HG02798 (cell line): ENCODE measurements at regions not wholly inside any gene's neighbourhood (a gene's known extent, or its start where the extent isn't known, plus 50 kb on each side); places are given as distances from the start of the nearest gene placed in this dataset.
"Not testable (repeated sequence)": the region's sequence is repeated elsewhere in the genome, so short reads cannot be mapped to it uniquely, and the experiment has no call there.

Experiments
- ATAC-seq: cut with Tn5 transposase; IDR thresholded peaks from one replicate; pipeline ENCODE4 v1.9.1; 2021; ENCODE audit warnings: mild to moderate bottlenecking; ENCODE audit not compliant: unreplicated experiment, poor library complexity

DNA sequence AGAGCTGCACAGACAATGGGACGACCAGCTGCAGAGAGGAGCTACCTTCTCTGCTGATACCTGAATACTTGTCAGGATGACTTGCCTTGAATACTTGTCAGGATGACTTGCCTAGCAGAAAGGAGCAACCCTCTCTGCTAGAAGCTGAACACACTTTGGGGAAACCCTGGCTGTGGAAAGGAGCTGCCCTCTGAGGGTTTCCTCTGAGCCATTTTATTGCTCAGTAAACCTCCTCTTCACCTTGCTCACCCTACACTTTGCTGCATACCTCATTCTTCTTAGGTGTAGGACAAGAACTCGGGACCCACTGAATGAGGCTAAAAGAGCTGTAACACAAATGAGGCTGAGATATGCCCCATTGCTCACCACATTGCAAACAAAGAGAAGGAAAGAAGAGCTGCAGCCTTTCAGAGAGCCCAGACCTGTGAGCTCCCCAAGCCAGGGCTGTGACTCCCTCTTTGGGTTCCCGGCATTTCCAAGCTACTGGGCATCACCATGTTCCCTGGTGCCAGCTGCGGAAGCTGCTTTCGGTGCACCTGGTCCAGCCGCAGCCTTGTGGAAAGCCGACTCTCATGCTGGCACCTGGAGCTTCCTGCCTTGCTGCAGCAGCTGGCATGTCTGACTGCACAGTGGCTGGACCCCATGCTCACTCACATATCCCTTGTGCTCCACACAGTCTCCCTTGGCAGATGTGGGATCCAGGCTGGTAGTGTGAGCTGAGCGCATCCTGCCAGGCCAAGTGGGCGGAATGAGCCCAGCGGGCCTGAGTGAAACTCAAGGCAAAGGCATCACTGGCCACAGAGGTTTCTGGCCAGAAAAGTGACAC lies 106.7 kb upstream of the AHI1 start:
- no peak for ATAC-seq

DNA sequence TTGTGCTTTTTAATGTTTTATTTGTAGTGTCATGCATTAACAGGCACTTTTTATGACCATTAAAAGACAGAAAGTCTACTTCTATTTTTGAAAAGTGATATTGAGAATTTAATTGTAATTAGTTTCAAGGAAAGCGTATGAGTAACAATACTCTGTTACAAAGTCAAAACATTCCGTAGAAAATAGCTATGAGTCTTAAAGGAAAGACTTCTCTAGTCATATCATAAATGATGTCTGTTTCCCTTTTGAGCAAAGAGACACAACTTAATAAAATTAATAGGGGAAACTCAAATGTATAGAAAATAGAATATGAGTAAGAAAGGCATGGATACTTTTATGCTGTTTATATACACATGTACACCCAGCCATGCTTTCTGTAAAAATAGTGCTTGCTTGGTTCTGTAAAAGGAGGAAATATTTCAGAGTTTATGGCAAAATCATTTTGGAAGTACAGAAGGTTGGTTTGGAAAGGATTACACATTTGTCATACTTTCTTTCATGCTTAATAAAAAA lies 107.8 kb upstream of the AHI1 start:
- no peak for ATAC-seq

DNA sequence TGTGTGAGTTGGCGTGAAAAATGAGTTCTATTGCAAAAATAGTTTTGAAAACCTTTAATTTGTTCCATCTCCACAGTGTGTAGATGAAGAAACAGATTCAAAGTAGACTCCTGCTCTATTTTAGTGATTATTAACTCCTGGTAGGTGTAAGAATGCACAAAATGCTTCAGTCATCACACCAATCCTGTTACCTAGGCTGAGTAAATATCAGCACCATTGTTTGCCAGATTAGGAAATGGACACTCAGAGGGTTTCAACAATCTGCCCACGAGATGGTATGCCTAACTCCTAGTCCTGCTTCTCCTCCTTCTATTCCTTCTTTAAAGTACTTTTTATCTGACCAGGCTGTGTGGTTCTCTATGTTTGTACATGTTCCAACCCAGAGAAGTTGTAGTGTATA lies 108.9 kb upstream of the AHI1 start:
- ATAC-seq: no peak

DNA sequence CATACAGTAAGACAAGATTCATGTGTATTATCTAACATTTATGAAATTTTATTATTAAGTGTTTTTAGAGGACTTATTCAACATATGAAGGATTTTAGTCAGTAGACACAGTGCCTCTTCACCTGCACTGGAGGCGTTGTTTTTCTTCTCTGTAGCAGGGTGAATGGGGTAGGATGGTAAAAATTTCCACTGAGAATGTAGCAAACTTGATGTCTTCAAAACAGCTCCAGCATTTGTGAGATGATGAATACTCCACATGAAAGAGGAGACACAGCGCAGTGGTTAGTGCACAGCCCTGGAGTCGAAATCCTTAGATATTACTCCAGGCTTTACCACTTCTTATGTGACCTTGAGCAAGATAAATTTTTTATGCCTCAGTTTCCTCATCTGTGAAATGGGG lies 110.5 kb upstream of the AHI1 start:
- no peak for ATAC-seq

DNA sequence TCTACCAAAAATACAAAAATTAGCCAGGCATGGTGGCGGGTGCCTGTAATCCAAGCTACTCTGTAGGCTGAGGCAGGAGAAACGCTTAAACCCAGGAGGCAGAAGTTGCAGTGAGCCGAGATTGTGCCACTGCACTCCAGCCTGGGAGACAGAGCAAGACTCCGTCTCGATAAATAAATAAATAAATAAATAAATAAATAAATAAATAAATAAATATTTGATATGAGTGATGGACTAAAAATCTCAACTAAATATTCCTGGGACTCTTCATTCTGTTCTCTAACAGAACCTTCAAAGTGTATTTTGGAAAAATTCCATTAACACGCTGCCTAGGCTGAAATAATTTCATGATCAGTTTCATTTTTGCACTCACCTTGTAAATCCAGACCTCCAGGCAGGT lies 112.7 kb upstream of the AHI1 start:
- ATAC-seq: not testable (repeated sequence)

DNA sequence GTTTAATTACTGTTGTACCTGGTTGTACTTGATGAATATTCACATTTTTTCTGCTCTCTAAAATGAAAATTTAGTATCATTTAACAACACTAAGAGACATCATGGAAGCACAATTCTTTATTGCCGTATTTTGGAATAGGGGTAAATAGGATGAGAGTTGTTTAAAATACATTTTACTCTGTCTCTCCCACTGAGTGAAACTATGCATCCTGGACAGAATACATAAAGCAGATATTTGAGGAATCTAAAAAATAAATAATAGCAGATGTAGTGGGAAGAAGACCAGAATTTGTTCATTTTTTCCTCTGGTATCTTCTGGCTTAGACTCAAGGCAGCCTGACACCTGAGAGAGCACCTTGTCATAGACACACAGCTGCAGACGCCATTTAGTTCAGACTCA lies 119.1 kb upstream of the AHI1 start:
- ATAC-seq: no peak

DNA sequence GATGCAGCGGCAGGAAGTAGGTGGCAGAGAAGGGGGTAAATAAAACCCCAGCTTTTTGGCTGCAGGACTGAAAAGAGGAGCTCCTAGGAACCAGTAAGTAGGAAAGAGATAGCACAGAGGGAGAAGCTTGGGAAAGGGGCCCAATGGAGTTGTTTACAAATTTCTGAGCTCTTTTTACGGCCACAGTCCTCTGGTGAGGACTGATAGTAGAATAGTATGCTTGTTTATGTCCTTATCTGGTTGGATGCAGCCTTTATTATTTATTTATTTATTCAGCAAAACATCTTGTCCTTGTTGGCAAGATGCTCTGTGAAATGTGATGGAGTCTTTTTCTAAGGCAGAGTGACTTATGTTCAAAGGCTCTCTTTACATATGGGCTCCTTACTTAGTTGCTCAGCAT lies 119.7 kb upstream of the AHI1 start:
- no peak for ATAC-seq

DNA sequence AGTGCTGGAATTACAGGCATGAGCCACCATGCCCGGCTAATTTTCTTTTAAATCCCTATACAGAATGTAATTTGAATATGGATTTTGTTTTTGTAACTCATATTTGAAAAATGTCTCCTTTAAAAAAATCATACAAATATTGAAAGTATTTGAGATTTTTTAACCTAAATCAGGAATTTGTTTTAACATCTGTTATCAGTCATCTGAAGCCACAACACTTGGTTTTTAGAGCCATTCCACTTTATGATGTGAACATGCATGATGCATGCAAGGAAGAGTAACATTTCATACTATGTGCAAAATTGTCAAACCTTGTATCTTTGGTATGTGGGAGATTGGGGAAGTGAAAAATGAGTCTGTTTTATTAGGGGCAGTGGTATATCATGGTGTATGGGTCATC lies 124.5 kb upstream of the AHI1 start:
- no peak for ATAC-seq

DNA sequence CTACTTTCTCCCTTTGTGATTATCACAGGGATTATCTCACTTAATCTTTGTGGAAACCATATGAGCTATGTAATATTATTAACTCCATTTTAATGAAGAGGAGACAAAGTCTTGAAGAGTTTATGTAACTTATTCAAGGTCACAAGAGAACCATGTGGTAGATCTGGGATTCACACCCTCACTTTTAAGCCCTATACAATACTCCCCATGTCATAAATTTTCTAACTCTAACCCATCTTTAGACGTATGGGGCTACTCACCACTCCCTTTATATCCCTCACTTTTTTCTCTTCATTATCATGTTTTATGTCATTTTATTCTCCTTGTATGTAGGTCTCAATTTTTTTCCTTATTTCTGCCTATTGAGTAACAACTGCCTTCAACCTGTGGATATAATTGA lies 126.4 kb upstream of the AHI1 start:
- no peak for ATAC-seq

DNA sequence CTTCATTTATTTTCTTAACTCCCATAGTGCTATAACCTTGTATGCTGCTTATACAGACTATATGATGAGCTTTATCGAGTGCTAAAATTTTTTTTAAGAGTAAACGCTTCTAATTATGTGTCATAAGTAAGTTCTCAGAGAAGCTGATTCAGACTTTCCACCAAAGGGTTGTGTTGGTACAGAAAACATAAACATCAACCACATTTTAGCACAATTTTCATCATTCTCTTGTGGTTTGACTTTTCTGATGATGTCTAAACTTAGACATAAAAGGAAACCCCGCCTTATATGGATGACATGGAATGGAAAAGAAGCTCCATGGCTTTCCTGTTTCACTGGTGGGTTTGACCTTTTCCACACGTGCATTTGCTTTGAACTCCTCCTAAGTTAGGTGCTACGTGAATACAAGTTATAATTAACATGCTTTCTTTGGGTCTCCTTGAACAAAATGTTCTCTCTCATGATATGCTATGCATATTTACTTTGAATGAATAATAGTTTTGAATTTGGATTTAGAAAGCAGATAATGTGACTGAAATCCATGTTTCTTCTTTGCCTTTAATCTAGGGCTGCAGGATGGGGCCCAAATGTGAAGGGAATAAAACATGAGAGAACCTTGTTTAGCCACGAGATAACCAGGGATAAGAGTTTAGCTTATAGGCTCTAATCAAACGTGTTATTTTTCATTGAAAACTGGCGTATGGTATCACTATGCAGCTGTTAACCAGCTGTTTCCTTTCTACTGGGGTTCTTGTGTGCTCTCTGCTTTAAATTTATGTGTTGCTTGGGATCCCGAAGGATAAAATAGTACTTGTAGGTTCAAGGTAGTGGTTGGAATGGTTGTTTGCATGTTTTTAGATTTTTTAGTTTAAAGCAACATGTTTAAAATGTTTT lies 127.1 kb upstream of the AHI1 start:
- ATAC-seq: no peak

DNA sequence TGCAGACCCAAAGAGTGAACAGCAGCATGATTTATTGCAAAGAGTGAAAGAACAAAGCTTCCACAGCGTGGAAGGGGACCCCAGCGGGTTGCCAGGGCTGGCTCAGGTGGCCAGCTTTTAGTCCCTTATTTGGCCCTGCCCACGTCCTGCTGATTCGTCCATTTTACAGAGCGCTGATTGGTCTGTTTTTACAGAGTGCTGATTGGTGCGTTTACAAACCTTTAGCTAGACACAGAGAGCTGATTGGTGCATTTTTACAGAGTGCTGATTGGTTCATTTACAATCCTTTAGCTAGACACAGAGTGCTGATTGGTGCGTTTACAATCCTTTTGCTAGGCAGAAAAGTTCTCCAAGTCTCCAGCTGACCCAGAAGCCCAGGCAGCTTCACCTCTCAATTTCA lies 128.5 kb upstream of the AHI1 start:
- not testable (repeated sequence) for ATAC-seq

DNA sequence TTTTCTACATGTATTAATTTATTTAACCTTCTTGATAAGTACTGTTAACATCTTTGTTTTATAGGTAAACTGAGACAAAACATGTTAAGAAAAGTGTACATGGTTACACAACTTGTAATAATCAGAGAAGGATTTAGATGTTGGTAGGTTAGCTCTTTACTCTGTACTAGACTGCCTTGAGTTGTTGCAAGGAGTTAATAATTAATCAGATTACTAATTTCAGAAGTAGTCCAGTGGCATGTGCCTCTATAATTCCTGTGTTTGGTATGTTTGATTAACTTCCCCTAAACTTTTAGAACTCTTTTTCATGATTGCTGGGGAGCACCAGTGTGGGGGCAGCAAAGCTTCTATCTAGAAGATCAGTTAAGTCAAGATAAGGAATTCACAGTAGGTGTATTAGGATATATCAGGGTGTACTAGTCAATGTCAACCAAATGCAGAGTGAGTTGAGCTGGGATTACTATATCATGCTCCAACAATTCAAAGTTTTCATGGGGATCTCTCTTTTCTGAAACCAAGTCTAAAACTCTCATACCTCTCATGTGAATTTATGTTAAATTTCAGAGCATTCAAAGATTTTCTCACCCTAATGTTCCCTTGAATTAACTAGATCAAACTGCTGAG lies 129.7 kb upstream of the AHI1 start:
- ATAC-seq: peak; percentile 73

DNA sequence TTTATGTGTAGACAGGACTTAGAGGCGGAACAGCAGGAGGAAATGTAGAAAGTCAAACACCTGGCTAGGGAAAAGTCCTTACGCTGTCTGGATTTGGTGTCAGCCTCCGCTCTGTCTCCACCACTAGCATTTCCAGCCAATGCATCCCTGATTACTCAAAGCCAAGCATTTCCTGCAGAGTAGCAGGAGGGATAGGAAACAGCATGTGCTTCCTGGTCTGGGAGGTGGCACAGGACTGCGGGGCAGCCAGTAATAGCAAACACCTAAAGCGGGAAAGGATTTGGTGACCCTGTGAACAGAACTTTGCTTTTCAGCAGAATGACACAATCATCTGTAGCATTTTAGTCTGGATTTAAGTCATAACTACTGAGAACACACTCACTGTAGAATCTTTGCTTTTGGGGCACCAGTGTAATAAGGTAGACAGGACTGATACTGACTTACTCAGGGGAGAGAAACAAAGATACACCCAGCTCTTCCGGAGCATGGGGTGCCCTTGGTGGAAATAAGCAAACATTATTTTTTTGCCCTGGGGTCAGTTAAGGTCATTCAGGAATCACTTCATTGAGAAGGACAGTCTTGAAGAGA lies 133.3 kb upstream of the AHI1 start:
- ATAC-seq: no peak

DNA sequence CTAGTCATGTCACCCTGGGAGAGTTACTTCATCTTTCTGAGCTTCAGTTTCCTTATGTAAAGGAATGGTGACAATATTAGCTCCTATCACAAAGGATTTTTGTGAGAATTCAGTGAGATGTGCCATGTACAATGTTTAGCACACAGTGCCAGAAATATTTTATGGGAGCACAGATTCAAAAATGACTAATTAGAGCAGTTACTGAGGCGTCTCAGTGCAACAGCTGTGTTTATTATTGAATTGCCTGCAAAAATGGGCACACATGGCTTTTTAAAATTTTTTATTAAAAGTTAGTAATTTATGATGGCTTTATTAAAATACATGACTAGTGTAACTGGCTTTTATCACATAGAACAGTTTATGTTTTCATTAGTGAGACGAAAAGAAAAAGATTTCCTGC lies 134.3 kb upstream of the AHI1 start:
- no peak for ATAC-seq

DNA sequence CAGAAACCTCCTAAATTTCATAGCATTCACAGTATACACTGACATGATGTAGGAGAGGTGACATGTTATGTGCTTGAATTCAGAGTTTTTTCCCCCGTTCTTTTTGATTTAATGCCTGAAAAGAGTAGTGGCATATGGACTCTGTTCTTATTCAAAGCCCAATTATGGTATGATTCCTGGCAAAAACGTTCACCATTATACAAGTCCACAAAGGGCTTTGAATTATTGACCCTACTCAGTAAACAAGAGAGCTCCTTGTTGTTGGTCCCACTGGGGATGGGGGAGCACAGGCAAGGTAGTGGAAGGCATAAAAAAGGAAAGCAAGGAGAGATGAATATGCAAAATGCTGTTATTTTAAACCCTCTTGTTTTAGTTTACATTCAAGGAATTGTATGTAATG lies 136.0 kb upstream of the AHI1 start:
- no peak for ATAC-seq

DNA sequence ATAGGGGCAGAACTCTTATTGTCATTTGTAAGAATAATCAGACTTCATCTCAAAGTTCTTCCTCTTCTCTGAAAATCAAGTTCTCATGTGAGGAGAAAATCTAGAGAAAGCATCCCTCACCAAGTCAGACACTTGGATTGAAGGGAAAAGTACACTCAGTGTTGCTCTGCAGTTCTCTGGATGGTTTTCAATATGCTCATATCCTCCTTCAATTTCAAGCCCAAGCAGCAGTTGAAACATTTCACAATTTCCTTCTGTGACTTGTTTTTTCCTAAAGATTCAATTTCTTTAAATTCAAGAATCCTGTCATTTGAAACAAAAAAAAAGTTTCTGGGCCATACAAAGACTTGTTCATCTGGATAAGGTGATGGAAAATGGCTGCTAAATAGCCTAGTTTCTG lies 140.2 kb upstream of the AHI1 start:
- ATAC-seq: no peak

DNA sequence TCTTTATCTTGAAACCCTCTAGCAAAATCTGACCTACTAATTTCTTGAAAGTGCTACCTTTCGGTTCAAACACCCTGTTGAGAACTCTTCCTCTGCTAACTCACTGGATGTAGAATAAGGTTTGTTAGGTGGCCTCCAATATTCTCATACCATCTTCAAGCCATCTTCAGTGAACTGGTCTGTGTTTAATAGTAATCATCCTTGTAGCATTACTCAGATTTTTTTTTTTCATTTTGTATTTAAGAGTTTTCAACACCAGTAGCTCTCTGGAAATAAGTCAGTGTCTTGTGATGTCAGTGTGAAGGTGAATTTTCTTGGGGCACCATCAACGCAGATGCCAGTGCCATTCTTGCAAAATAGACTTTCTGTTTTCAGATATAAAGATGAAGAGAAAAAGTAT lies 140.6 kb upstream of the AHI1 start:
- ATAC-seq: no peak

DNA sequence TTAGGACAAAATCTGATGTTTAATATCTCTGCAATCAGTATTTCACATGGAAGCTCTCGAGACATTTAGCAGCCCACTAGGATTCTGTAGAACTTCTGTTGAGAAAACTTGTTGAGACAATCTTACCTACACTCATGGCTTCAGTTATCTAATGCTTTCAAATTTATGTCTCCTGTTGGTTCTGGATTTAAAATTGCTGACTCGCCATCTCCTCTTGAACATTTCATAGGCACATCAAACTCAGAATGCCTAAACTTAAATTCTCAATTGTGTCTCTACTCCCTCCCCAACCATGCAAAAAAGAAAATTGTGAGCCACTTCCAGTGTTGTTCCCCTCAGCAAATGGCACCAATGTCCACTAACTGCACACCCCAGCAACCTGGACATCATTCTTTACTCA lies 142.5 kb upstream of the AHI1 start:
- no peak for ATAC-seq

DNA sequence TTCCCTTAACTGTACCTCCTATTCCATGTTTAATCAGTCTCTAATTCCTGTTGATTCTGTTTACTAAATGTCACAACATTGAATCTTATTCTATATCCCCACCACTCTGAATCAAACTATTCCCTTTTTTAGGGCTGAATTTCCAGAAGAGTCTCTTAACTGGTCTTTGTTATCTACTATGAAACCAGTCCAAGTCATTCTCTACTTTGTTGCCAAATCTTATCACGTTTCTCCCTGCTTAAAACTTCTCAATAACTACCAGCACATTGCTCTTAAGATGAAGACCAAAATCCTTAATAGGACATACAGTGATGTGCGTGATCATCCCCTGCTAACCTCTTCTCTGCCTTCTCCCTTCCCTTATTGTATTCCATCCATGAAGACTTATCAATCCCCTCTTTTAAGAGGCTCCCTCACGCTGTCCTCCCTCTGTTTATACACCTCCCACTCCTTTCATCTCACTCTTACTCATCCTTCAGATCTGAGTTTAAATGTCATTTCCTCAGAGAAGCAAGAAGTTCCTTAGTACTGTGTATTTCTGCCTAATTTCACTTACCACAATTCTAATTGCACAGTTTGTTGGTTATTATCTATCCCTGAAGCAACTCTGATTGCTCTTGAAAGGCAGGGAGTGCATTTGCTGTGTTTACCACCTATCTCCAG lies 143.0 kb upstream of the AHI1 start:
- peak; percentile 60 for ATAC-seq

DNA sequence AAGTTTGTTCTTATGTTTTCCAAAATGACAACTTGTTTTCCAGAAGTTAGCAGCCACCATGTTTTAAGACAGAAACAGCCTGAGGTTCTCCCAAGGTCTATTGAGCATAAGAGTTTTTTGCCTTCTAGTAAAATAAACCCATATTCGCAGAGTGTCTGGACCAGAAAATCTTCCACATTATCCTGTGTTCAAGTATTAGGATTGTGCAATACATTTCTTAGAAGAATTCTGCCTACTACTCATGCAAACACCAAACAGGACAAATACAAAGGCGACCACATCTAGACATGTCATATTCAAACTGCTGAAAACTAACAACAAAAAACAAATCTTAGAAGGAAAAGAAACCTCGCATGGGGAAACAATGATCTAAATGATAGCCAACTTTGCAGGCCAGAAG lies 145.4 kb upstream of the AHI1 start:
- ATAC-seq: no peak
